AG04449 (cell line): ENCODE measurements at regions not wholly inside any gene's neighbourhood (a gene's known extent, or its start where the extent isn't known, plus 50 kb on each side); places are given as distances from the start of the nearest gene placed in this dataset.

Experiments used
- CTCF ChIA-PET: fragments of 350-600 bp; formaldehyde crosslinking; extraction: SDS; loops from one replicate; lab custom pipeline; 2021; ENCODE audit warnings: antibody characterized with exemption; lab: Yijun Ruan, JAX
- POLR2A ChIA-PET: fragments of 400-600, 350-600 bp; formaldehyde crosslinking; extraction: SDS; loops from one replicate; lab custom pipeline; 2020; ENCODE audit warnings: antibody characterized with exemption, inconsistent platforms; lab: Yijun Ruan, JAX
- DNase-seq: peaks from one replicate; pipeline ENCODE4 v3.0.0-alpha.2; 2010; ENCODE audit warnings: low read depth, low spot score
- H3K4me3 ChIP-seq: 2 replicates; pipeline ENCODE4 v1.5.1; 2011; ENCODE audit warnings: low read depth, mild to moderate bottlenecking, control low read depth, low read length
- CTCF ChIP-seq: IDR thresholded peaks from one replicate; pipeline ENCODE4 v1.5.1; 2011; ENCODE audit warnings: mild to moderate bottlenecking, moderate library complexity, low read length, control low read depth, inconsistent platforms; ENCODE audit not compliant: insufficient read depth; ENCODE audit errors: missing control alignments

GRCh38 chr4:153905231-153905630 lies 116.3 kb upstream of the SFRP2 start:
- ChIA-PET POLR2A (no interaction called here), CTCF (no interaction called here)
- H3K4me3 ChIP-seq: no peak overlapping the region
- TF ChIP-seq CTCF: no peak
- no peak for DNase-seq

- TF ChIP-seq CTCF: no peak
- no peak for DNase-seq
- CTCF ChIA-PET: no interaction called here
- no peak overlapping the region for H3K4me3 ChIP-seq
- POLR2A ChIA-PET: no interaction called here
Measured at GRCh38 chr4:153904011-153904410, 115.1 kb upstream of the SFRP2 start.

- CTCF ChIA-PET: no interaction called here
- POLR2A ChIA-PET: no interaction called here
- DNase-seq: no peak
- H3K4me3 ChIP-seq: no peak overlapping the region
- no peak for TF ChIP-seq CTCF
Measured at GRCh38 chr4:153901220-153901619, 112.3 kb upstream of the SFRP2 start.

GRCh38 chr4:153900426-153900825 lies 111.5 kb upstream of the SFRP2 start:
- DNase-seq: no peak
- ChIA-PET POLR2A (no interaction called here), CTCF (no interaction called here)
- H3K4me3 ChIP-seq: no peak overlapping the region
- TF ChIP-seq CTCF: no peak

- DNase-seq: no peak
- H3K4me3 ChIP-seq: no peak overlapping the region
- no peak for TF ChIP-seq CTCF
- ChIA-PET CTCF (no interaction called here), POLR2A (no interaction called here)
Measured at GRCh38 chr4:153890761-153891160, 101.9 kb upstream of the SFRP2 start.

- ChIA-PET POLR2A (no interaction called here), CTCF (no interaction called here)
- DNase-seq: no peak
- no peak overlapping the region for H3K4me3 ChIP-seq
- no peak for TF ChIP-seq CTCF
Measured at GRCh38 chr4:153887217-153887616, 98.3 kb upstream of the SFRP2 start.
